ENCODE measurements at regions not wholly inside any gene's neighbourhood (a gene's known extent, or its start where the extent isn't known, plus 50 kb on each side); places are given as distances from the start of the nearest gene placed in this dataset.

GRCh38 chr9:14535161-14535955 lies 157.9 kb downstream of the ZDHHC21 start:
- TF ChIP-seq TEAD4 (IDR thresholded peaks at IDR 0.05): no peak
- no peak for TF ChIP-seq YY1 (IDR thresholded peaks at IDR 0.05; ENCODE audit: low read depth)
- TF ChIP-seq NFIC (IDR thresholded peaks at IDR 0.05): no peak
- no peak for TF ChIP-seq TAF1 (IDR thresholded peaks at IDR 0.05; ENCODE audit: low read depth)
- no peak for TF ChIP-seq CEBPB (IDR thresholded peaks at IDR 0.05)
- TF ChIP-seq RAD21 (IDR thresholded peaks at IDR 0.05; ENCODE audit: low read depth): no peak
- no peak for TF ChIP-seq REST (IDR thresholded peaks at IDR 0.05; ENCODE audit: low read depth)
- no peak for TF ChIP-seq ZBTB7A (IDR thresholded peaks at IDR 0.05; ENCODE audit: low read depth)
- TF ChIP-seq CREB1 (IDR thresholded peaks at IDR 0.05; ENCODE audit: low read depth): no peak
- TF ChIP-seq, protein P1, sequence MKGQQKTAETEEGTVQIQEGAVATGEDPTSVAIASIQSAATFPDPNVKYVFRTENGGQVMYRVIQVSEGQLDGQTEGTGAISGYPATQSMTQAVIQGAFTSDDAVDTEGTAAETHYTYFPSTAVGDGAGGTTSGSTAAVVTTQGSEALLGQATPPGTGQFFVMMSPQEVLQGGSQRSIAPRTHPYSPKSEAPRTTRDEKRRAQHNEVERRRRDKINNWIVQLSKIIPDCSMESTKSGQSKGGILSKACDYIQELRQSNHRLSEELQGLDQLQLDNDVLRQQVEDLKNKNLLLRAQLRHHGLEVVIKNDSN (IDR thresholded peaks at IDR 0.05): no peak
- TF ChIP-seq FOXM1 (IDR thresholded peaks at IDR 0.05; ENCODE audit: borderline replicate concordance, low read depth): no peak
- no peak for TF ChIP-seq EGR1 (IDR thresholded peaks at IDR 0.05)
- no peak for TF ChIP-seq TCF12 (IDR thresholded peaks at IDR 0.05; ENCODE audit: low read depth)
- TF ChIP-seq EP300 (IDR thresholded peaks at IDR 0.05; ENCODE audit: borderline replicate concordance): no peak
- no peak for TF ChIP-seq MAX (IDR thresholded peaks at IDR 0.05)

- no peak for TF ChIP-seq TCF12 (IDR thresholded peaks at IDR 0.05; ENCODE audit: low read depth)
- TF ChIP-seq EP300 (IDR thresholded peaks at IDR 0.05; ENCODE audit: borderline replicate concordance): no peak
- no peak for TF ChIP-seq TAF1 (IDR thresholded peaks at IDR 0.05; ENCODE audit: low read depth)
- TF ChIP-seq, protein P1 (IDR thresholded peaks at IDR 0.05): no peak
- TF ChIP-seq YY1 (IDR thresholded peaks at IDR 0.05; ENCODE audit: low read depth): no peak
- TF ChIP-seq ZBTB7A (IDR thresholded peaks at IDR 0.05; ENCODE audit: low read depth): no peak
- no peak for TF ChIP-seq CEBPB (IDR thresholded peaks at IDR 0.05)
Measured at GRCh38 chr9:14533867-14534640, 159.2 kb downstream of the ZDHHC21 start.

DNA sequence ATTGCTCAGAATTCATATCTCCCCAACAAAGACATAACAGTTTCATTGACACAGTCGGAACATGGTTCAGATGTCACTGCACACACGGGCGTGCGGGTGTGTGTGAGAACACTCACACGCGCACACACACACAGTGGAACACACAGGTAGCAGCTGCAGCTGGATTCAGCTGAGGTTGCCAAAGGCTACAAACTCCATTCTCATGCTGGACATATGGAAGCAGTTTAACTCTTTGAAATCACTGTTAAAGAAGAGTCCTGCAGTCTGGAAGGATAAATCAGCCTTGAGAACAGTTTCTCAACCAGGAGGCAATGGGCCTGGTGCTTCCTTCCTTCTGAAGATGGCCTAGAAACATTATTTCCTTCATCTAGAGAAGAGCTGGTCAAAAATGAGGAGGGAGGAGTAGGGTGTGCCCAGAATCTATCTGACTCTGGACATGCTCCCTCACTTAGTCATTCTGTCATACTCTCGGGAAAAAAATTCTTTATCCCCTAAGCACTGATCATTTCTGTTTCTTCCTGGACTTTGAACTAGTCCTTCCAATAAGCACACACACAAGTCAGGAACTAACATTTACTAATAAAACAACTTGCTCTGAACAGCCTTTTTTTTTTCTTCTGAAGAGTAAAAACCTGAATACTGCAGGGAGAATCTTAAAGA lies 160.6 kb downstream of the ZDHHC21 start:
- TF ChIP-seq TAF1 (IDR thresholded peaks at IDR 0.05; ENCODE audit: low read depth): no peak
- TF ChIP-seq ZBTB7A (IDR thresholded peaks at IDR 0.05; ENCODE audit: low read depth): no peak
- TF ChIP-seq TEAD4 (IDR thresholded peaks at IDR 0.05): no peak
- TF ChIP-seq, protein P1 (IDR thresholded peaks at IDR 0.05): no peak

GRCh38 chr9:14531341-14532269 lies 161.6 kb downstream of the ZDHHC21 start:
- TF ChIP-seq FOXM1 (IDR thresholded peaks at IDR 0.05; ENCODE audit: borderline replicate concordance, low read depth): no peak
- TF ChIP-seq NFIC (IDR thresholded peaks at IDR 0.05): no peak
- TF ChIP-seq, protein P1 (IDR thresholded peaks at IDR 0.05): no peak
- TF ChIP-seq MAX (IDR thresholded peaks at IDR 0.05): no peak
- TF ChIP-seq ZBTB7A (IDR thresholded peaks at IDR 0.05; ENCODE audit: low read depth): no peak
- no peak for TF ChIP-seq TAF1 (IDR thresholded peaks at IDR 0.05; ENCODE audit: low read depth)
- no peak for TF ChIP-seq YY1 (IDR thresholded peaks at IDR 0.05; ENCODE audit: low read depth)
- TF ChIP-seq RAD21 (IDR thresholded peaks at IDR 0.05; ENCODE audit: low read depth): no peak
- no peak for TF ChIP-seq EGR1 (IDR thresholded peaks at IDR 0.05)
- TF ChIP-seq REST (IDR thresholded peaks at IDR 0.05; ENCODE audit: low read depth): no peak
- TF ChIP-seq TCF12 (IDR thresholded peaks at IDR 0.05; ENCODE audit: low read depth): no peak
- TF ChIP-seq CREB1 (IDR thresholded peaks at IDR 0.05; ENCODE audit: low read depth): no peak
- TF ChIP-seq EP300 (IDR thresholded peaks at IDR 0.05; ENCODE audit: borderline replicate concordance): no peak
